Kidney epithelial cell (primary cell): ENCODE measurements at regions not wholly inside any gene's neighbourhood (a gene's known extent, or its start where the extent isn't known, plus 50 kb on each side); places are given as distances from the start of the nearest gene placed in this dataset.
A peak's percentile ranks its signal among the peaks of the same experiment; 100 is the strongest.

Experiments
- DNase-seq: peaks from one replicate; pipeline ENCODE4 v3.0.0-alpha.2; 2010; ENCODE audit warnings: low read depth
- H3K27me3 ChIP-seq: 2 replicates; pipeline ENCODE4 v1.6.0; 2011; ENCODE audit warnings: low read length; ENCODE audit not compliant: control insufficient read depth, insufficient read depth
- H3K36me3 ChIP-seq: 2 replicates; pipeline ENCODE4 v1.5.1; 2011; ENCODE audit warnings: low read length; ENCODE audit not compliant: control insufficient read depth, insufficient read depth
- H3K4me3 ChIP-seq: 2 replicates; pipeline ENCODE4 v1.5.1; 2011; ENCODE audit warnings: low read depth, mild to moderate bottlenecking, control low read depth, low read length
- TF ChIP-seq, protein P1 (sequence below): IDR thresholded peaks from 2 replicates; pipeline ENCODE4 v1.5.1; 2011; ENCODE audit warnings: mild to moderate bottlenecking, moderate library complexity, low read length, control low read depth, inconsistent platforms; ENCODE audit not compliant: insufficient read depth, poor library complexity, severe bottlenecking

- no peak for DNase-seq
- no peaks in the 10 kb centered on the region for H3K27me3 ChIP-seq
- H3K36me3 ChIP-seq = no peaks in the 10 kb centered on the region
- no peak overlapping the region for H3K4me3 ChIP-seq
- TF ChIP-seq, protein P1, sequence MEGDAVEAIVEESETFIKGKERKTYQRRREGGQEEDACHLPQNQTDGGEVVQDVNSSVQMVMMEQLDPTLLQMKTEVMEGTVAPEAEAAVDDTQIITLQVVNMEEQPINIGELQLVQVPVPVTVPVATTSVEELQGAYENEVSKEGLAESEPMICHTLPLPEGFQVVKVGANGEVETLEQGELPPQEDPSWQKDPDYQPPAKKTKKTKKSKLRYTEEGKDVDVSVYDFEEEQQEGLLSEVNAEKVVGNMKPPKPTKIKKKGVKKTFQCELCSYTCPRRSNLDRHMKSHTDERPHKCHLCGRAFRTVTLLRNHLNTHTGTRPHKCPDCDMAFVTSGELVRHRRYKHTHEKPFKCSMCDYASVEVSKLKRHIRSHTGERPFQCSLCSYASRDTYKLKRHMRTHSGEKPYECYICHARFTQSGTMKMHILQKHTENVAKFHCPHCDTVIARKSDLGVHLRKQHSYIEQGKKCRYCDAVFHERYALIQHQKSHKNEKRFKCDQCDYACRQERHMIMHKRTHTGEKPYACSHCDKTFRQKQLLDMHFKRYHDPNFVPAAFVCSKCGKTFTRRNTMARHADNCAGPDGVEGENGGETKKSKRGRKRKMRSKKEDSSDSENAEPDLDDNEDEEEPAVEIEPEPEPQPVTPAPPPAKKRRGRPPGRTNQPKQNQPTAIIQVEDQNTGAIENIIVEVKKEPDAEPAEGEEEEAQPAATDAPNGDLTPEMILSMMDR = no peak
Measured at GRCh38 chr11:30811226-30811755, 225.1 kb upstream of the MPPED2 start.

- Histone ChIP-seq H3K4me3 (no peak overlapping the region), H3K36me3 (no peaks in the 10 kb centered on the region), H3K27me3 (no peaks in the 10 kb centered on the region)
- no peak for DNase-seq
- TF ChIP-seq, protein P1 = no peak
Measured at GRCh38 chr11:30810116-30810515, 224.0 kb upstream of the MPPED2 start.

- no peak for DNase-seq
- TF ChIP-seq, protein P1 = no peak
- Histone ChIP-seq H3K27me3 (no peaks in the 10 kb centered on the region), H3K4me3 (no peak overlapping the region), H3K36me3 (no peaks in the 10 kb centered on the region)
Measured at GRCh38 chr11:30801357-30801756, 215.2 kb upstream of the MPPED2 start.

DNA sequence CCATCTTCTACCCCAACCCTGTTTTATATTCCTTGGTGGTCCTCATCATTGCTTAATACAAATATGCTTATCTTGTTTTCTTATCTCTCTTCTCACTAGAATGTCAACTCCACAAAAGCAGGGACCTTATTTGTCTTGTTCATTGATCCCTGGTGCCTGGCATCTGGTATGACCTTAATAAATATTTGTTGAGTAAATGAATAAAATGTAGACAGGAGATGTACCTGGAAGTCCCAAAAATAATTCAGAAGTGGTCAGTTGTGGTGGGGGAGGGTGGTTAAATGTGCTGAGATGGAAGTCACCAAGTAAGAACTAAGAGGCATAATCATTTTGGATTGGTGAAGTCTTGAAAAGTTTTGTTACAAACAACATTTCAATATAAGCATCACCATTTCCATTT lies 214.8 kb upstream of the MPPED2 start:
- Histone ChIP-seq H3K36me3 (no peaks in the 10 kb centered on the region), H3K4me3 (no peak overlapping the region), H3K27me3 (no peaks in the 10 kb centered on the region)
- TF ChIP-seq, protein P1 = no peak
- no peak for DNase-seq

DNA sequence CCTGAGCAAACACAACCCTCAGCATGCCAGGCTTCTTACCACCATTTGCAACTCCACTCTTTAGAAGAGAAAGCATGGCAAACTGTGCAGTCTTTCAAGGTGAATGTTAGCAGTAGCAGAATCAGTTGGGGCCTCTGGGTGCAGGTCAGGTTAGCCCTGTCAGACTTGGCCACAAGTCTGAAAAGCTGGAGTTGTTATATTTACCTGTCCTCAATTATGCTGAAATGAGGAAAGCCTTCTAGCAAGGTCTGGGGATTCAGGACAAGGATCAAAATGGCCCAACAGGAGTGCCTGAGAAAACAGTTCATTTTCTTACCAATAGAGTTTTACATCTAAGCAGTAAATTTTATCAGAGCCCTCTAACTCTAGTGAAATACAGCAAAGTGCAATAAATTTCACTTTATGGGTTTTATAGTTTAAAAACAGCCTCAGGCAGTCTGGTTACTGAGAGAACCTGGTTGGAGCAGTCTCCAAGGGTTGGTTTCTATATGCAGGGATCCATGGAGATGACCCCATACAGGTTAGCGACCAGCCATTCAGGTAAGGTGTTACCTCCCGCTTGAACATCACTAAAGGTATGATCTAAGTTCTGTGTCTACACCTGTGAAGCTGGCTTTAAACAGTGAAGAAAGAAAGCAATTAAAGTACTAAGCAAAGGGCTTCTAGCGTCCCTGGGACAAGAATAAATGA lies 212.5 kb upstream of the MPPED2 start:
- TF ChIP-seq, protein P1 = no peak
- Histone ChIP-seq H3K4me3 (no peak overlapping the region), H3K36me3 (no peaks in the 10 kb centered on the region), H3K27me3 (no peaks in the 10 kb centered on the region)
- DNase-seq = no peak

DNA sequence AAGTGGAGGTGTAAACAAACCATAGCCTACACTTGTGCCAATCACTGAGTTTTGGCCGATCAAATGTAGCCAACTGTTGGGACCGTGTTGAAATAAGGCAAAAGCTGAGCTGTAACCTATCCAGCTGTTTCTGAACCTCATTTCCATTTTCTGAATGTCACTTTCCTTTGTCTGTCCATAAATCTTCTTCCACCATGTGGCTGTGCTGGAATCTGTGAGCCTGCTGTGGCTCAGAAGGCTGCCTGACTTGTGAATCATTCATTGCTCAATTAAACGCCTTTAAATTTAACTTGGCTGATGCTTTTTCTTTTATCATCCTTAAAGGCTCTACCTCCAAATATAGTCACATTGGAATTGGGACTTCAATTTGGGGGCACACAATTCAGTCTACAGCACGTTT lies 203.1 kb upstream of the MPPED2 start:
- DNase-seq = peak; percentile 47
- TF ChIP-seq, protein P1 = no peak
- Histone ChIP-seq H3K36me3 (no peaks in the 10 kb centered on the region), H3K27me3 (no peaks in the 10 kb centered on the region), H3K4me3 (no peak overlapping the region)
